ENCODE measurements at regions not wholly inside any gene's neighbourhood (a gene's known extent, or its start where the extent isn't known, plus 50 kb on each side); places are given as distances from the start of the nearest gene placed in this dataset.

DNA sequence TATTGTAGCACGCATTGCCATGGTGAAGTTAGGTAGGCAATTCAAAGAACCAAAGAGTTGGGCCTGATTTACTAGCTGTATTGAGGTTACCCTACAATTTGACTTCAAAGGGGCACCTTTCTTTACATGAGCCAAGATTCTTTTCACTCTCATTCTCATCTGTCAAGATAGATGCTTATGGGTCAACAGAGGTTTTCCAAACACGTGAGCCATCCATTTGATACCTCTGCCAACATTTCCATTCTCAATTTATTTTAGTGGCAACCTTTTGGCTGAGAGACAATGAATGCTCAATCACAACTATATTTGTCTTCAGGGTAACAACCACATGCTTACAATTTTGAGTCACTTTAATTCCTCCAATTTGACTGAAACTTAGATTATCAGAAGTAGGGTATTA lies 370.6 kb upstream of the CDH20 start:
- no peaks in the 10 kb centered on the region for H3K79me1 ChIP-seq (ENCODE audit: low read depth, low read length)
- ChIA-PET POLR2A (ENCODE audit: partially characterized antibody) (no interaction called here), CTCF (ENCODE audit: partially characterized antibody) (no interaction called here)
- no peak overlapping the region for H2BK12ac ChIP-seq (ENCODE audit: low read depth, low read length)
- H4K20me1 ChIP-seq (replicated peaks in 1 of 2; ENCODE audit: control insufficient read depth in 1 of 2, insufficient read depth in 2 of 2, low read length in 2 of 2), result no peaks in the 10 kb centered on the region
- H3K4me1 ChIP-seq (replicated peaks in 1 of 4; ENCODE audit: control insufficient read depth in 3 of 4, insufficient read depth in 4 of 4, low read length in 3 of 4), result no peaks in the 10 kb centered on the region
- no peak overlapping the region for H3K4me3 ChIP-seq (ENCODE audit: extremely low read depth in 1 of 4, insufficient read depth in 2 of 4, low read depth in 3 of 4, low read length in 4 of 4)
- WGBS, 2 experiments (ENCODE audit: extremely low coverage in 1 of 2, insufficient coverage in 1 of 2, insufficient read length in 1 of 2, insufficient replicate concordance in 2 of 2, low coverage in 1 of 2, low lambda C conversion rate in 2 of 2, missing lambda C conversion rate in 1 of 2), result 93% methylated on average over 2 of the region's 2 CpGs; no CpG with 5 or more reads in 1 of the 2 experiments
- no peak overlapping the region for H2BK120ac ChIP-seq (replicated peaks; ENCODE audit: low read depth, low read length)
- no peaks in the 10 kb centered on the region for H3K23me2 ChIP-seq (ENCODE audit: low read depth, low read length)
- H4K8ac ChIP-seq (ENCODE audit: extremely low read depth, insufficient read depth, low read length), result no peak overlapping the region
- no peak overlapping the region for H4K5ac ChIP-seq (ENCODE audit: insufficient read length, low read depth, low read length)
- H2AK5ac ChIP-seq (ENCODE audit: low read depth, low read length), result no peak overlapping the region
- H3K4me2 ChIP-seq (ENCODE audit: insufficient read depth in 1 of 2, low read depth in 2 of 2, low read length in 2 of 2), result no peak overlapping the region
- peaks cover 0 to 3% of the 10 kb centered on the region in 2 experiments; a peak in 1 of 4 replicates for H3K9me3 ChIP-seq (ENCODE audit: insufficient read depth in 2 of 2, low read depth in 1 of 2, low read length in 1 of 2)
- H3K23ac ChIP-seq (ENCODE audit: insufficient read length), result no peak overlapping the region
- H2AFZ ChIP-seq (ENCODE audit: low read length), result no peak overlapping the region
- H2BK5ac ChIP-seq (ENCODE audit: low read depth, low read length), result no peak overlapping the region
- H3K56ac ChIP-seq (replicated peaks; ENCODE audit: insufficient read length, low read depth, low read length), result no peak overlapping the region
- no peaks in the 10 kb centered on the region for H3K36me3 ChIP-seq (ENCODE audit: control insufficient read depth in 2 of 4, insufficient read depth in 4 of 4, low read length in 3 of 4)
- H3K79me2 ChIP-seq (ENCODE audit: control insufficient read depth in 1 of 2, insufficient read depth in 2 of 2, low read length in 2 of 2), result no peaks in the 10 kb centered on the region
- no peaks in the 10 kb centered on the region for H3K27me3 ChIP-seq (replicated peaks in 1 of 4; ENCODE audit: control insufficient read depth in 3 of 4, extremely low read depth in 1 of 4, insufficient read depth in 3 of 4, low read length in 3 of 4)
- H2BK15ac ChIP-seq (ENCODE audit: low read length), result no peak overlapping the region
- H3K18ac ChIP-seq (ENCODE audit: extremely low read depth, low read length), result no peak overlapping the region
- H3K4ac ChIP-seq (replicated peaks; ENCODE audit: insufficient read length, low read depth, low read length), result no peak overlapping the region
- H3K14ac ChIP-seq (ENCODE audit: insufficient read length), result no peak overlapping the region
- H3K27ac ChIP-seq (ENCODE audit: low read depth, low read length), result no peak overlapping the region
- FAIRE-seq, result no peak
- H2BK20ac ChIP-seq (ENCODE audit: low read length), result no peak overlapping the region
- H4K91ac ChIP-seq (replicated peaks; ENCODE audit: insufficient read length, low read length), result no peak overlapping the region
- DNase-seq (ENCODE audit: low read depth in 1 of 2, low spot score in 2 of 2), result no peak
- H3K9ac ChIP-seq (replicated peaks in 1 of 4; ENCODE audit: extremely low read depth in 1 of 4, low read depth in 3 of 4, low read length in 3 of 4), result no peak overlapping the region
- TF ChIP-seq POU5F1 (IDR thresholded peaks at IDR 0.05; ENCODE audit: low read depth, low read length), result no peak
- TF ChIP-seq JUN (IDR thresholded peaks at IDR 0.05; ENCODE audit: low read depth, low read length), result no peak
- TF ChIP-seq CEBPB (IDR thresholded peaks at IDR 0.05; ENCODE audit: low read depth, low read length), result no peak
- no peak for TF ChIP-seq SP1 (IDR thresholded peaks at IDR 0.05; ENCODE audit: low read depth, low read length)
- TF ChIP-seq RAD21 (IDR thresholded peaks at IDR 0.05 in 1 of 2, conservative IDR thresholded peaks at IDR 0.05 in 1 of 2; ENCODE audit: low read depth in 2 of 2, low read length in 2 of 2), result no peak
- no peak for TF ChIP-seq GABPA (IDR thresholded peaks at IDR 0.05; ENCODE audit: borderline replicate concordance, insufficient read depth, low read length)
- no peak for TF ChIP-seq POLR2A (IDR thresholded peaks at IDR 0.05; ENCODE audit: control extremely low read depth in 1 of 2, low read depth in 2 of 2, low read length in 2 of 2)
- no peak for TF ChIP-seq RXRA (IDR thresholded peaks at IDR 0.05; ENCODE audit: insufficient read depth, low read depth, low read length)
- no peak for TF ChIP-seq EZH2 (IDR thresholded peaks at IDR 0.05; ENCODE audit: low read depth, low read length, severe bottlenecking)

Data from H1 (cell line).